Adrenal gland (tissue), 9 donors: ENCODE measurements at regions not wholly inside any gene's neighbourhood (a gene's known extent, or its start where the extent isn't known, plus 50 kb on each side); places are given as distances from the start of the nearest gene placed in this dataset.

Source experiments
- DNase-seq, 7 donors: peaks; one replicate each; pipeline ENCODE4 v3.0.0-alpha.2; 2019 to 2020
- H3K27ac ChIP-seq, 5 donors: fragments of 200-600 bp; sonication (generic) in 4 of 5; 1 replicate in 3 of 5; 2 replicates in 2 of 5; pipeline versions ENCODE4 v1.5.1 to v1.8.0; 2016 to 2020; ENCODE audit warnings: mild to moderate bottlenecking in 1 of 5
- H3K27me3 ChIP-seq: fragments of 200-600 bp; 2 replicates; pipeline ENCODE4 v1.8.0; 2021
- H3K36me3 ChIP-seq, 2 donors: fragments of 200-600 bp; replicated peaks in 1 of 2; 1 replicate in 1 of 2; 2 replicates in 1 of 2; pipeline versions ENCODE4 v1.5.1 to v1.8.0; 2018 to 2022
- H3K4me1 ChIP-seq, 2 donors: fragments of 200-600 bp; replicated peaks in 1 of 2; 1 replicate in 1 of 2; 2 replicates in 1 of 2; pipeline versions ENCODE4 v1.5.1 to v1.8.0; 2018 to 2021
- H3K4me3 ChIP-seq, 4 donors: fragments of 200-600 bp; sonication (generic) in 3 of 4; one replicate each; pipeline ENCODE4 v1.5.1; 2016 to 2018
- H3K9me3 ChIP-seq, 3 donors: fragments of 200-600 bp; sonication (generic) in 1 of 3; replicated peaks in 1 of 3; 1 replicate in 2 of 3; 2 replicates in 1 of 3; pipeline versions ENCODE4 v1.5.1 to v1.8.0; 2016 to 2021
- CTCF ChIP-seq, 6 experiments: fragments of 450-650 bp in 4 of 6; fragments of 200-600 bp in 2 of 6; sonication (generic) in 1 of 6; IDR thresholded peaks; 1 replicate in 5 of 6; 2 replicates in 1 of 6; pipeline versions ENCODE4 v1.5.1 to v1.8.0; 2016 to 2021; ENCODE audit warnings: antibody characterized with exemption in 6 of 6, mild to moderate bottlenecking in 2 of 6, moderate library complexity in 1 of 6
- POLR2A ChIP-seq, 2 donors: fragments of 450-650 bp; IDR thresholded peaks; one replicate each; pipeline ENCODE4 v1.6.1; 2017; ENCODE audit warnings: antibody characterized with exemption in 2 of 2, mild to moderate bottlenecking in 2 of 2, moderate library complexity in 1 of 2
- WGBS, 4 donors: extraction: QIAGEN DNeasy Blood & Tissue Kit in 2 of 4; methylation state at CpG; one replicate each; pipeline versions ENCODE4 v1.1.5 to v1.1.7; 2013 to 2017; 5-methylcytosine and 5-hydroxymethylcytosine counted together
- intact Hi-C, 2 donors: fragments of 100-400 bp; cut with DNase I; formaldehyde crosslinking; loops; one replicate each; pipeline versions ENCODE4 v1.14.1 to v1.15.0; 2022 to 2023
- donor health status: healthy with polysubstance abuse.
- donor health status: Bipolar disorder and iron deficiency.
- donor health status: DM: yes; HTN: yes; CAD: no.
- donor health status: DM: no; HTN: no; CAD: no.
- donor health status: DM: no; HTN: no; CAD: no.

DNA sequence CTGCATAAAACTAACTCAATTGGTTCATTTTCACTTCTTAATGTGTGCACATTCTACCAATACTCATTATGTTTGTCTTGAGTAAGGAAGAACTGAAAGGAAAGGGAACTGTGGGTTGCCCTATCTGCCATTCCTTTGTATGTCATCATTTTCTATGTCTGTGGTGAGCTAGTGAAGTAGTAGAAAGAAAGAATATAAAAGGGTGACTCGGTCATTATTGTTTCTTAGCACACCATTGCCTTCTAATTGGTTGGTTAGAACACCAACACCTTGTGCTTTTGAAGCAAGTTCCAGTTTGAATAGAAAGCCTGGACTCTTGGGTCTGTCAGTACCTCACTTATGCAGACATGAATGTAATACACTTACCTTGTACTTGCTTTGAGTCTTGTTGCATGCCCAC is 64.3 kb upstream of the MDFIC start:
- H3K27me3 ChIP-seq, result no peaks in the 10 kb centered on the region
- no peak for DNase-seq
- H3K9me3 ChIP-seq, result no peaks in the 10 kb centered on the region
- H3K27ac ChIP-seq, result no peak overlapping the region
- H3K4me3 ChIP-seq, result no peak overlapping the region
- 69 to 86% (median 78%) methylated on average over 1 of the region's 1 CpG for WGBS, 4 donors
- TF ChIP-seq POLR2A (IDR thresholded peaks at IDR 0.05) (no peak), CTCF (IDR thresholded peaks at IDR 0.05) (no peak)
- intact Hi-C loops, result no loop called here
- no peaks in the 10 kb centered on the region for H3K36me3 ChIP-seq
- no peaks in the 10 kb centered on the region for H3K4me1 ChIP-seq

GRCh38 chr7:114859477-114859876 is 62.4 kb upstream of the MDFIC start:
- TF ChIP-seq CTCF (IDR thresholded peaks at IDR 0.05), result no peak
- TF ChIP-seq POLR2A (IDR thresholded peaks at IDR 0.05), result no peak
- Histone ChIP-seq H3K27me3 (no peaks in the 10 kb centered on the region), H3K4me1 (no peaks in the 10 kb centered on the region), H3K4me3 (no peak overlapping the region), H3K36me3 (no peaks in the 10 kb centered on the region), H3K27ac (no peak overlapping the region), H3K9me3 (no peaks in the 10 kb centered on the region)
- intact Hi-C loops, result no loop called here
- WGBS, 4 donors, result 88 to 98% (median 95%) methylated on average over 1 of the region's 1 CpG
- no peak for DNase-seq

- WGBS, 4 donors, result 77 to 84% (median 83%) methylated on average over 2 of the region's 2 CpGs
- no peaks in the 10 kb centered on the region for H3K36me3 ChIP-seq
- no peaks in the 10 kb centered on the region for H3K9me3 ChIP-seq
- no peak overlapping the region for H3K4me3 ChIP-seq
- intact Hi-C loops, result loop anchor here (10.0 kb wide), 1 partner anchor 355 kb away; no protein-coding TSS in a partner anchor
- TF ChIP-seq CTCF (IDR thresholded peaks at IDR 0.05) (no peak), POLR2A (IDR thresholded peaks at IDR 0.05) (no peak)
- no peaks in the 10 kb centered on the region for H3K4me1 ChIP-seq
- H3K27me3 ChIP-seq, result no peaks in the 10 kb centered on the region
- no peak overlapping the region for H3K27ac ChIP-seq
- DNase-seq, result no peak
Observed at GRCh38 chr7:114860206-114860605, 61.7 kb upstream of the MDFIC start.

DNA sequence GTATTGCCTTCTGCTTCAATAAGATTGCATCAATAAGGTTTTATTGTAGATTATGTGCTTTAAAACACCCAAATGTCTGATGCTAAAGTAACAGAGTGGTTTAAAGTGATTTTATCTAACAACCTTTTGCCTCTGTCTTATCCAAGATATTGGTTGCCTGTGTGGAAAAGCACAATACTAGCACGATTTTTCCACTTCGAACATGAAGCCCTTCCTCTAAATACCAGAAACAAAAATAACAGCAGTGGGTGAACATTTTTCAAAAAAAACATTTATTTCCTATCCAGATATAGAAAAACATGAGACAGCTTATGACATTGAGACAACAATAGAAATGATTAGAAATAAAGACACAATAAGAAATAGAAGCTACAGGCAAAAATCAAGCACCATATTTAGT is 59.5 kb upstream of the MDFIC start:
- TF ChIP-seq CTCF (IDR thresholded peaks at IDR 0.05), result no peak
- no peak for TF ChIP-seq POLR2A (IDR thresholded peaks at IDR 0.05)
- Histone ChIP-seq H3K36me3 (no peaks in the 10 kb centered on the region), H3K4me3 (no peak overlapping the region), H3K27ac (no peak overlapping the region), H3K27me3 (no peaks in the 10 kb centered on the region), H3K4me1 (no peaks in the 10 kb centered on the region), H3K9me3 (no peaks in the 10 kb centered on the region)
- intact Hi-C loops, result loop anchor here (10.0 kb wide), 1 partner anchor 352 kb away; no protein-coding TSS in a partner anchor
- no peak for DNase-seq
- 60 to 75% (median 73%) methylated on average over 2 of the region's 2 CpGs for WGBS, 4 donors
